ENCODE measurements at regions not wholly inside any gene's neighbourhood (a gene's known extent, or its start where the extent isn't known, plus 50 kb on each side); places are given as distances from the start of the nearest gene placed in this dataset.

DNA sequence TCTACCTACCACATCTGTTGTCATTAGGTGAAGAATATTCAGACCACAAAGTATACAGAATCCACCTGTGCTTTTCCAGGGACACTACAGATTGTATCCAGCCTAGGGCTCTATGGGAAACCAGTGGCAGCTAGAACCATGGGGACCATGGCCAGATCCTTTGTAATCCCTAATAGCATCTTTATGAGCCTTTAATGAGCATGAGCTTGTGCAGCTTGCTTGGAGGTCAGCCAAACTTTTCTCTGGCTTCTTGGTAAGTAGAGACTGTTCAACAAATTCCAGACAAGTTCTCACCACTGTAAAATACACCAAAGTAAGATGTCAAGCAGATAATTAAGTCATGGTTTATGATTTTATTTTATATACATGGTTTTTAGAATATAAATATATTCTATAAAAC is 301.6 kb upstream of the ADGRB3 start:
- Mint-ChIP-seq H3K36me3 (ENCODE audit: low read depth) (no peaks in the 10 kb centered on the region), H3K4me1 (no peaks in the 10 kb centered on the region), H3K27me3 (no peaks in the 10 kb centered on the region), H3K4me3 (no peak overlapping the region), H3K9me3 (peaks cover 3% of the 10 kb centered on the region), H3K27ac (no peak overlapping the region)
- ATAC-seq (replicated peaks) = no peak

DNA sequence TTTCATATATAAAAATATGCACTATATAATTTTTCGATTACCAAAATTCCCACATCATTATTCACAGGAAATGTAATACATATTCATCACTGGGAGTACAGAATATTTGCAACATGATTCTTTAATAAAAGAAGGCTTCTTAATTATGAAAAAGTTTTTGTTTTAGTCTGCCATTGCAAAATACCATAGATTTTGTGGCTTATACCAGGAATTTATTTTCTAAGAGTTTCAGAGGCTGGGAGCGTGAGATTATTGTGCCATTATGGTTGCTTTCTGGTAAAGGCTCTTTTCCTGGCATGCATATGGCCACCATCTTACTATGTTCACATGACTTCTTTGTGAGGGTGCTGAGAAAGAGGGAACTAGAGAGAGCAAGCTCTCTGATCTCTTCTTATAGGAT is 306.9 kb upstream of the ADGRB3 start:
- H3K27me3 Mint-ChIP-seq = no peaks in the 10 kb centered on the region
- peaks cover 3% of the 10 kb centered on the region for H3K9me3 Mint-ChIP-seq
- no peaks in the 10 kb centered on the region for H3K36me3 Mint-ChIP-seq (ENCODE audit: low read depth)
- H3K27ac Mint-ChIP-seq = no peak overlapping the region
- no peak overlapping the region for H3K4me3 Mint-ChIP-seq
- no peak for ATAC-seq (replicated peaks)
- H3K4me1 Mint-ChIP-seq = no peaks in the 10 kb centered on the region

DNA sequence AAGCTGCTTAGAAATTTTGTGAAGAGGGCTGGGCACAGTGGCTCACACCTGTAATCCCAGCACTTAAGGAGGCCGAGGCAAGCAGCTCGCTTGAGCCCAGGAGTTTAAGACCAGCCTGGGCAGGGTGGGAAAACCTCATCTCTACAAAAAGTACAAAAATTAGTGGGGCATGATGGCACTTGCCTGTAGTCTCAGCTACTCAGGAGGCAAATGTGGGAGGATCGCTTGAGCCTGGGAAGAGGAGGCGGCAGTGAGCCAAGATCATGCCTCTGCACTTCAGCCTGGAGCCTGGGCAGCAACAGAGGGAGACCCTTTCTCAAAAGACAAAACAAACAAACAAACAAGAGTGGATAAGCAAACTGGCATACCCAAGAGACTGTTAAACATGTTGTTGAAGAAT is 308.3 kb upstream of the ADGRB3 start:
- no peaks in the 10 kb centered on the region for H3K27me3 Mint-ChIP-seq
- ATAC-seq (replicated peaks) = no peak
- no peaks in the 10 kb centered on the region for H3K36me3 Mint-ChIP-seq (ENCODE audit: low read depth)
- H3K9me3 Mint-ChIP-seq = peaks cover 11% of the 10 kb centered on the region
- H3K27ac Mint-ChIP-seq = no peak overlapping the region
- H3K4me1 Mint-ChIP-seq = no peaks in the 10 kb centered on the region
- no peak overlapping the region for H3K4me3 Mint-ChIP-seq

DNA sequence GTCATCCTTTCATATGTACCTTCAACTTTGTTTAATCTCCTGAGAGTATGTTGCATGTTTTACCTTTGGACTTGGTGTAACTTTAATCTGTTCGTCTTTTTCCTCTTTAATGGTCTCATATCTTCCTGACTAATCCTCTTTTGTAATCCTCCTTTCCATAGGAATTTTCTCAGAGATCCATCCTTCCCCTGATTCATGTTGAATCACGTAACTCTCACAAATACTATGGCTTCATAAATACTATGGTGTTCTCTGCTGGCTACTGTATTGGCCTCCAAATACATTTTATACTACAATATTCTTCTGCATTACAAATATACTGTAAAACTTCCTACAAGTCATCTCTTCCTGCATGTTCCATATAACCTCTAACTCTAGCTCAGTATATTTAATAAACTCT is 317.7 kb upstream of the ADGRB3 start:
- H3K9me3 Mint-ChIP-seq = peaks cover 7% of the 10 kb centered on the region
- H3K27me3 Mint-ChIP-seq = no peaks in the 10 kb centered on the region
- H3K4me3 Mint-ChIP-seq = no peak overlapping the region
- no peaks in the 10 kb centered on the region for H3K36me3 Mint-ChIP-seq (ENCODE audit: low read depth)
- no peak overlapping the region for H3K27ac Mint-ChIP-seq
- no peak for ATAC-seq (replicated peaks)
- H3K4me1 Mint-ChIP-seq = no peaks in the 10 kb centered on the region

- Mint-ChIP-seq H3K36me3 (ENCODE audit: low read depth) (no peaks in the 10 kb centered on the region), H3K27me3 (no peaks in the 10 kb centered on the region), H3K27ac (no peak overlapping the region), H3K4me3 (no peak overlapping the region), H3K9me3 (no peaks in the 10 kb centered on the region), H3K4me1 (no peaks in the 10 kb centered on the region)
- ATAC-seq (replicated peaks) = no peak
These were observed 321.2 kb upstream of the ADGRB3 start for GRCh38 chr6:68313911-68314310.

GRCh38 chr6:68307301-68307700 is 327.8 kb upstream of the ADGRB3 start:
- H3K9me3 Mint-ChIP-seq = peaks cover 11% of the 10 kb centered on the region
- H3K27me3 Mint-ChIP-seq = no peaks in the 10 kb centered on the region
- H3K4me3 Mint-ChIP-seq = no peak overlapping the region
- H3K4me1 Mint-ChIP-seq = no peaks in the 10 kb centered on the region
- H3K27ac Mint-ChIP-seq = no peak overlapping the region
- no peak for ATAC-seq (replicated peaks)
- H3K36me3 Mint-ChIP-seq (ENCODE audit: low read depth) = no peaks in the 10 kb centered on the region

- no peaks in the 10 kb centered on the region for H3K36me3 Mint-ChIP-seq (ENCODE audit: low read depth)
- no peak for ATAC-seq (replicated peaks)
- peaks cover 22% of the 10 kb centered on the region for H3K9me3 Mint-ChIP-seq
- H3K27me3 Mint-ChIP-seq = no peaks in the 10 kb centered on the region
- H3K27ac Mint-ChIP-seq = no peak overlapping the region
- no peak overlapping the region for H3K4me3 Mint-ChIP-seq
- no peaks in the 10 kb centered on the region for H3K4me1 Mint-ChIP-seq
These were observed 339.0 kb upstream of the ADGRB3 start for GRCh38 chr6:68296126-68296525.

- Mint-ChIP-seq H3K4me1 (no peaks in the 10 kb centered on the region), H3K36me3 (ENCODE audit: low read depth) (no peaks in the 10 kb centered on the region), H3K9me3 (peaks cover 35% of the 10 kb centered on the region), H3K27ac (no peak overlapping the region), H3K4me3 (no peak overlapping the region), H3K27me3 (no peaks in the 10 kb centered on the region)
- no peak for ATAC-seq (replicated peaks)
These were observed 352.4 kb upstream of the ADGRB3 start for GRCh38 chr6:68282646-68283045.

DNA sequence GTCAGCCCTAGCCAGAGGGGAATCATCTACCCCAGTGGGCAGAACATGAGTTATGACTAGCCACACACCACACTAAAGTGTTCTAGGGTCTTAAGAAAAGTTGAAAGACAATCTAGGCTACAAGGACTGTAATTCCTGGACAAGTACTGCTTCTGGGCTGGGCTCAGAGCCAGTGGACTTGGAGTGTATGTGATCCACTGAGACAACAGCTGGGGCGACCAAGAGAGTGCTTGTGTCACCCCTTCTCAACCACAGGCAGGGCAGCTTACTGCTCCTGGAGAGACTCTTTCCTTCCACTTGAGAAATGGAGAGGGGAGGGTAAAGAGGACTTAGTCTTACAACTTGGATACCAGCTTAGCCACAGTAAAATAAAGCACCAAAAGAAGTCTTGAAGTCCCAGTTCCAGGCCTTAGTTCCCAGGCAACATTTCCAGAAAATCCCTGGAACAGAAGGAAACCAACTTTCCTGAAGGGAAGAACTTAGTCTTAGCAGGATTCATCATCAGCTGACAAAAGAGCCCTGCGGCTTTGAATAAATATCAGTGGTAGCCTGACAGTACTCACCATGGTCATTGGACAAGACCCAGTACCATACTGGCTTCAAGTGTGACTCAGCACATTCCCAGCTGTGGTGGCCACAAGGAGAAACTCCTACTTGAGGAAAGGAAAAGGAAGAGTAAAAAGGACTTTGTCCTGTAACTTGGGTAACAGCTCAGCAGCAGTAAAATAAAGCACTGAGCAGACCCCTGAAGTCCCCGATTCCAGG is 355.1 kb upstream of the ADGRB3 start:
- H3K36me3 Mint-ChIP-seq (ENCODE audit: low read depth) = no peaks in the 10 kb centered on the region
- H3K27ac Mint-ChIP-seq = no peak overlapping the region
- H3K4me3 Mint-ChIP-seq = no peak overlapping the region
- peaks cover 33% of the 10 kb centered on the region for H3K9me3 Mint-ChIP-seq
- no peaks in the 10 kb centered on the region for H3K4me1 Mint-ChIP-seq
- no peak for ATAC-seq (replicated peaks)
- H3K27me3 Mint-ChIP-seq = no peaks in the 10 kb centered on the region

GRCh38 chr6:68273297-68273696 is 361.8 kb upstream of the ADGRB3 start:
- Mint-ChIP-seq H3K4me3 (no peak overlapping the region), H3K9me3 (no peaks in the 10 kb centered on the region), H3K27me3 (no peaks in the 10 kb centered on the region), H3K27ac (no peak overlapping the region), H3K36me3 (ENCODE audit: low read depth) (no peaks in the 10 kb centered on the region), H3K4me1 (no peaks in the 10 kb centered on the region)
- no peak for ATAC-seq (replicated peaks)

DNA sequence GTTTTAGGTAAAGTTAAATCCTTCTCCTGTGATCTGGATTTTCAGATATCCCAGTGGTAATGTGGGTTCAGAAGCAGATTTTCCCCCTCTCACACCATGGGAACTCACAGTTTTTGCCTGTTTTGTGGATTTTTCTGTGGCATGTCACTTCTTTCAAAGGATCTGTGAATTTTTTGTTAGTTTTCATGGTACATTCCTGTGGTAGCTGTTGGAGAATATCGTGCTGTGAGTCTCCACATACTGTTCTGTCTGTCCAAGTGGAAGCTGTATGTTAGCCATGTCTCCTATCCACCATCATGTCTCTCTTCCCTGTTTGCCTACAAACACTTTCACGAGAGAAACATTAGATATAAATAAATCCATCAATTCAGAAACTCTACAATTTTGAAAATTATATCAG is 378.7 kb upstream of the ADGRB3 start:
- Mint-ChIP-seq H3K27me3 (no peaks in the 10 kb centered on the region), H3K9me3 (peaks cover 12% of the 10 kb centered on the region), H3K4me1 (no peaks in the 10 kb centered on the region), H3K36me3 (ENCODE audit: low read depth) (no peaks in the 10 kb centered on the region), H3K4me3 (no peak overlapping the region), H3K27ac (no peak overlapping the region)
- no peak for ATAC-seq (replicated peaks)

DNA sequence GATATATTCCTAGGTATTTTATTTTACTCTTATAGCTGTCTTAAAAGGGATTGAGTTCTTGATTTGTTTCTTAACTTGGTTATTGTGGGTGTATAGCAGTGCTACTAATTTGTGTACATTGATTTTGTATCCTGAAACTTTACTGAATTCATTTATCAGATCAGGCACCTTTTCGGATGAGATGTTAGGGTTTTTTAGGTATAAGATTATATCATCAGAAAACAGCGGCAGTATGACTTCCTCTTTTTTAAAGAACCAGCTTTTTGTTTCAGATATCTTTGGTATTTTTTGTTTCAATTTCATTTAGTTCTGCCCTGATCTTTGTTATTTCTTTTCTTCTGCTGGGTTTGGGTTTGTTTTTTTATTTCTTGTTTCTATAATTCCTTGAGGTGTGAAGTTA is 382.4 kb upstream of the ADGRB3 start:
- Mint-ChIP-seq H3K4me3 (no peak overlapping the region), H3K36me3 (ENCODE audit: low read depth) (no peaks in the 10 kb centered on the region), H3K4me1 (no peaks in the 10 kb centered on the region), H3K27me3 (no peaks in the 10 kb centered on the region), H3K9me3 (peaks cover 15% of the 10 kb centered on the region), H3K27ac (no peak overlapping the region)
- ATAC-seq (replicated peaks) = no peak

GRCh38 chr6:68247782-68248181 is 387.3 kb upstream of the ADGRB3 start:
- Mint-ChIP-seq H3K27ac (no peak overlapping the region), H3K27me3 (no peaks in the 10 kb centered on the region), H3K4me3 (no peak overlapping the region), H3K4me1 (no peaks in the 10 kb centered on the region), H3K36me3 (ENCODE audit: low read depth) (no peaks in the 10 kb centered on the region), H3K9me3 (peaks cover 12% of the 10 kb centered on the region)
- no peak for ATAC-seq (replicated peaks)

DNA sequence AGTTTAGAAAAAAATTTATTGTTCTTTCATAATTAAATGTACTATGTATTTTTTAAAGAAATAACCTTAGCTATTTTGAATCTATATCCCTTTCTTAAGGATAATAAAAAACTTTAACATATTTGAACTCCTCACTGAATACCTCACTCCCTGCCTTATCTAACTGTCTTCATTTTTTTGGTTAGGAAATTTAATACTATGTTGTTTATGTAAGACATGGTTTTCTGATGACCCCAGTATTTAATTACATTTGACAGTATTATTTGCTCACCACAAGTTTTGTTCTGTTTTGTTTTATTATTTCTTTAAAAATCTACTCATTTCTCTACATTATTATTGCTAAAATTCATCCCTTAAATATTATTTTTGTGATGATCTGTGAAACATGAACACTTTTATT is 394.4 kb upstream of the ADGRB3 start:
- Mint-ChIP-seq H3K36me3 (ENCODE audit: low read depth) (no peaks in the 10 kb centered on the region), H3K4me1 (no peaks in the 10 kb centered on the region), H3K27me3 (no peaks in the 10 kb centered on the region), H3K27ac (no peak overlapping the region), H3K9me3 (no peaks in the 10 kb centered on the region), H3K4me3 (no peak overlapping the region)
- ATAC-seq (replicated peaks) = no peak

DNA sequence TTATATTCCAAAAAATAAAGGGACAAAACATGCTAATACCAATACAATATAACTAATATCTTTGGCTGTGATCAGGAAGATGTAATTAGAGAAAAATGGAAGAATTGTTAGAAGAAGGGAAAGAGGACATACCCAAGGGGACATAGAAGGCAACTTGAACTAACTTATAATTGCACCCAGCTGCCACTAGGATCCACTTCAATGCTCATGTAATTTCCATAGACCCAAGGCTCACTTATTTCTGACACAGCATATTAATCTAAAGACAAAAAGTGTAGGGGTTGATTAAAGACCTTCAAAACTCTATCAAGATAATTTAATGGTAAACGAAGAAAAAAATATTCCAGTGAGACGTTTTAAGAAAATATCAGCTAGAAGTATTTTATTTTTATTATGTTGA is 396.0 kb upstream of the ADGRB3 start:
- no peaks in the 10 kb centered on the region for H3K9me3 Mint-ChIP-seq
- no peak overlapping the region for H3K27ac Mint-ChIP-seq
- H3K4me1 Mint-ChIP-seq = no peaks in the 10 kb centered on the region
- no peaks in the 10 kb centered on the region for H3K27me3 Mint-ChIP-seq
- H3K36me3 Mint-ChIP-seq (ENCODE audit: low read depth) = no peaks in the 10 kb centered on the region
- no peak overlapping the region for H3K4me3 Mint-ChIP-seq
- no peak for ATAC-seq (replicated peaks)

DNA sequence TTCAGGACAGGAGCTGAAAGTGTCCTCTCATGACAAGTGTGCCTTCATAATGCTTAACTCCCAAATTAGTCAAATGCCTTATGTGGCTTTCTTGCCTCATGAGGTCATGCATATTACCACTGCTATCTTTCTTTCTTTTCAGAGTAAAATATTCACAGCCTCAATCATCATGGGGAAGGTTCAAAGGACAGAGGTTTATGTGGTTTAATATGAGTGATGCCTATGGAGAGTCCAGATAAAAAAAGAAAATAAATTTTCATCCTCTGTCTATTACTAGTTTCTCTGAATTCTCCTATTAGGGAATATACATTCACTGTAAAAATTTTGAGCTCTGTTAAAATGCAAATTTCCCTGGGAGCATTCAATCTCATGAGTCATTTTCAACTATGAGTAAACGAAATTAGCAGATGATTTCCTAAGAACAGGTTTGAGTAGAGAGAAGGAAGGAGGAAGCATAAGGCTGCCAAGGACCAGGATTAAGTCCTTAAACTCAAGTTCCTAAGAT is 396.9 kb upstream of the ADGRB3 start:
- no peaks in the 10 kb centered on the region for H3K36me3 Mint-ChIP-seq (ENCODE audit: low read depth)
- H3K4me3 Mint-ChIP-seq = no peak overlapping the region
- no peaks in the 10 kb centered on the region for H3K9me3 Mint-ChIP-seq
- no peak overlapping the region for H3K27ac Mint-ChIP-seq
- no peaks in the 10 kb centered on the region for H3K27me3 Mint-ChIP-seq
- ATAC-seq (replicated peaks) = no peak
- H3K4me1 Mint-ChIP-seq = no peaks in the 10 kb centered on the region
